Neuron (in vitro differentiated cells): ENCODE measurements at regions not wholly inside any gene's neighbourhood (a gene's known extent, or its start where the extent isn't known, plus 50 kb on each side); places are given as distances from the start of the nearest gene placed in this dataset.

Experiments
- H2AFZ ChIP-seq: one replicate; pipeline ENCODE4 v1.6.1; 2013; ENCODE audit warnings: low read depth, mild to moderate bottlenecking, inconsistent platforms, low read length, moderate library complexity
- H3K27me3 ChIP-seq: one replicate; pipeline ENCODE4 v1.6.1; 2013; ENCODE audit warnings: low read length; ENCODE audit not compliant: insufficient read depth
- H3K36me3 ChIP-seq: one replicate; pipeline ENCODE4 v1.6.1; 2013; ENCODE audit warnings: low read length; ENCODE audit not compliant: insufficient read depth
- H3K4me1 ChIP-seq: one replicate; pipeline ENCODE4 v1.6.1; 2013; ENCODE audit warnings: low read length; ENCODE audit not compliant: insufficient read depth
- H3K4me3 ChIP-seq: 2 replicates; pipeline ENCODE4 v1.5.1; 2013; ENCODE audit warnings: mild to moderate bottlenecking, low read length, moderate library complexity
- H3K9me3 ChIP-seq: one replicate; pipeline ENCODE4 v1.6.1; 2013; ENCODE audit warnings: low read length

DNA sequence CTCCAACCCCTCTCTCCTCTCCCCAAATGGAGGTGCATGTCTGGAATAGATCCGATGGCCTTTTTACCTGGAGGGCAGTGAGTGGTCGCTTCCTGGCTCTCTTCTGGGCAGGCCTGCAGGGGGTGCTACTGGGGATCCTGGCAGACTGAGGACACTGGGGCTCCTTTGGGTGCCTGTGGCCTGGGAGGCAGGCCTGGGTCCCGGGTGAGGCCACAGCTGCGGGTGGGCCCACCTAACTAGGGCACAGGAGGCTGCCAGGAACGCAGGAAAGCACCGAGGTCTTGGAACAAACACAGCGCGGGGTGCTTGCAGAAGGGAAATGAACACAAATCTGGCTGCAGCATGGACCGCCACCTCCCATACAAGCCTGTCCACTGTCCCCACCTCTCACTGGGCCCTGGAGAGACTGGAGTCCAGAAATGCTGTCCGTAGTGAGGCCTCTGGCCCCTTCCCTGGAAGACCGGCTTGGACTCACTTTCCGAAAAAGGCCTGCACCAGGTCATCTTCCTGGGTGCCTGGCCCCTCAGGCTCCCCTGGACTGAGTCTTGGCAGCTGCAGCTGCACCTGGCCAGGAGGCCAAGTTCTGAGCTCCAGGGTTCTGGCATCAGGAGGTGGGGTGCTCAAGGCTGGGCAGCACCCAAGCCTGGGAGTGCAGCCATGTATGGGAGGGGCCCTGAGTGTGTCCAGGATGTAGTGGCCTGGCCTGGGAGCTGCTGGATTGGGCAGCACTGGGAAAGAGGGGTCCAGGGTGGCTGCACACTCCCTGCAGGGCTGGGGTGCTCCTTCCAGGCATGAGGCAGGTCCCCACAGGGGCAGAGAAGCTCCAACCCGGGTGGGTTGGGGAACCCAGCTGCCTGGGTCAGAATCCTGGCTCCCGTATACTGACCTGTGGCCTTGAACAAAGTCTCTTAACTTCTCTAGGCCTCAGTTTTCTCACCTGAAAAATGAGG lies 195.1 kb downstream of the IRF8 start:
- no peaks in the 10 kb centered on the region for H3K4me1 ChIP-seq
- H3K27me3 ChIP-seq = no peaks in the 10 kb centered on the region
- no peak overlapping the region for H3K4me3 ChIP-seq
- H3K9me3 ChIP-seq = no peaks in the 10 kb centered on the region
- no peak overlapping the region for H2AFZ ChIP-seq
- H3K36me3 ChIP-seq = no peaks in the 10 kb centered on the region

DNA sequence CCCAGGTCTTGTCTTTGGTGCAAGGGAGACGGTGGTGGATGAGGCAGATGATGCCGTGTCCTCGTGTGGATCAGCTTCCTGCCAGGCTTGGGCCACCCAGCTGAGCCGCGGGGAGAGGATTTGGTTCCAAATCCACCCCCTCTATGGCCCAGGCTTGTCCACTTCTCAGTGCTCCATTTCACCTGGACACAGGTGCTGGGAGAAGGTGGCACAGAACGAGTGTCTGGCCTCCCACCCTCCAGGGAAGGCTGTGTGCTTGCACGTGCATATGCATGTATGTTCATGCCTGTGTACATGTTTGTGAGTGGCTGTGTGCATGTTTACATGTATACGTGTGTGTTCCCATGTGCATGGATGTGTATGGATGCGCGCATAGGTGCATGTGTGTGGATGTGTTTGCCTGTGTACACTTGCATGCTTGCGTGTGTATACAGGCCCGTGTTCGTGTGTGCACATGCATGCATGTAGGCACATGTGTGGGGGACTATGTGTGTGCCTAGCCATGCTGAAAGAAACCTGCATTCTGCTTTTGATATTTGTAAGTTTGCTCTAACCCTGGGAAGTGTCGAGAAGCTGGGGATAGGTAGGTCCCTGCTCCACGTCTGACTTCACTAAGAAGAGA lies 196.3 kb downstream of the IRF8 start:
- no peak overlapping the region for H3K4me3 ChIP-seq
- no peaks in the 10 kb centered on the region for H3K36me3 ChIP-seq
- no peaks in the 10 kb centered on the region for H3K9me3 ChIP-seq
- no peaks in the 10 kb centered on the region for H3K4me1 ChIP-seq
- no peak overlapping the region for H2AFZ ChIP-seq
- no peaks in the 10 kb centered on the region for H3K27me3 ChIP-seq

DNA sequence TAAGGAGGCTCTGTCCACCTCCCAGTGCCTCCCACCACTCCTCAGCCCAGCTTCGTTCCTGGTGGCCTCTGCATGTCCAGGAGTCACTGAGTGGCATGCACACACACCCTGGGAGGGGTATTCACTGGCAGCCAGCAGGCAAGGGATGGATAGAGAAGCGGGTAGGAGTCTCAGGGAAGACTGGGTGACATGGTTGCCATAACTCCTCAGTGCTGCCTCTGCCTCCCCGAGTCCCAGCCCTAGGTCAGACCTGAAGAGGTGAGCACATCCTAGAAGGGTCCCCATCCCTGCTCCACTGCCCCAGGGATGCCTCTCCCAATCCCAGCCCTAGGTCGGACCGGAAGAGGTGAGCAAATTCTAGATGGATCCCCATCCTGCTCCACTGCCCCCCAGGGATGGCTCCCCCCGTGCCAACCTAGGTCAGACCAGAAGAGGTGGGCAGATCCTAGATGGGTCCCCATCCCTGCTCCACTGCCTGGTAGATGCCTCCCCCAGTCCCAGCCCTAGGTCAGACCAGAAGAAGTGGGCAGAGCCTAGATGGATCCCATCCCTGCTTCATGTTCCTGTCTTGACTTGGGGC lies 197.0 kb downstream of the IRF8 start:
- no peak overlapping the region for H2AFZ ChIP-seq
- no peaks in the 10 kb centered on the region for H3K9me3 ChIP-seq
- H3K36me3 ChIP-seq = no peaks in the 10 kb centered on the region

DNA sequence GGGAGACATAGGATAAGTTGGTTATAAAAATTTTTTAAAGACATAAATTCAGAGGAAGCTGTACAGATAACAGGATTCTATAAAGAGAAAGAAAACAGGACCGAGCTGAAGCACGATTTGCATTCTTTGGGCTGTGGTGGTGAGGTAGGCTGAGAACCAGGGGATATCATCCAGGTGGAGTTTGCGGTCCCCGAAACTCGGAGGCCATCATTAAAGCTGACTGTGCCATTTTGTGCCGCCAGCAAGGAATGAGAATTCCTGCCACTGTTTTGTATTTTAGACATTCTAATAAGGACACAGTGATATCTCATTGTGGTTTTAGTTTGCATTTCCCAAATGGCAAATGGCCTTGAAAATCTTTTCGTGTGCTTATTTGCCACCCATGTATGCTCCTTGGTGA lies 197.9 kb downstream of the IRF8 start:
- H3K9me3 ChIP-seq = no peaks in the 10 kb centered on the region
- H3K4me3 ChIP-seq = no peak overlapping the region
- no peak overlapping the region for H2AFZ ChIP-seq
- no peaks in the 10 kb centered on the region for H3K4me1 ChIP-seq
- no peaks in the 10 kb centered on the region for H3K36me3 ChIP-seq
- H3K27me3 ChIP-seq = peaks cover under 1% of the 10 kb centered on the region

More for the DNA sequence above, 197.0 kb downstream of the IRF8 start:
- no peaks in the 10 kb centered on the region for H3K4me1 ChIP-seq
- H3K27me3 ChIP-seq = no peaks in the 10 kb centered on the region
- H3K4me3 ChIP-seq = no peak overlapping the region

DNA sequence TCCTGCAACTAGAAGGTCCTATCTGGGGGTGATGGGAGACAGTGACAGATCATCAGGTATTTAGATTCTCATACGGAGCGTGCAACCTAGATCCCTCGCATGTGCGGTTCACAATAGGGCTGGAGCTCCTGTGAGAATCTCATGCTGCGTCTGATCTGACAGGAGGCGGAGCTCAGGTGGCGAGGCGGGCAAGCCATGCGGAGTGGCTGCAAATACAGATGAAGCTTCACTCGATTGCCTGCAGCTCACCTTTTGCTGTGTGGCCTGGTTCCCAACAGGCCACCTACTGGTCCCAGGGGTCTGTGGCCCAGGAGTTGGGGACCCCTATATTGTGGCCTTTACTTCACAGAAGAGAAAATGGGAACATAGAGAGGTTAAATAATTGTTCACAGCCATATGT lies 200.4 kb downstream of the IRF8 start:
- Histone ChIP-seq H3K36me3 (no peaks in the 10 kb centered on the region), H3K4me3 (no peak overlapping the region), H3K4me1 (no peaks in the 10 kb centered on the region), H3K9me3 (no peaks in the 10 kb centered on the region), H3K27me3 (peaks cover 2% of the 10 kb centered on the region), H2AFZ (no peak overlapping the region)

DNA sequence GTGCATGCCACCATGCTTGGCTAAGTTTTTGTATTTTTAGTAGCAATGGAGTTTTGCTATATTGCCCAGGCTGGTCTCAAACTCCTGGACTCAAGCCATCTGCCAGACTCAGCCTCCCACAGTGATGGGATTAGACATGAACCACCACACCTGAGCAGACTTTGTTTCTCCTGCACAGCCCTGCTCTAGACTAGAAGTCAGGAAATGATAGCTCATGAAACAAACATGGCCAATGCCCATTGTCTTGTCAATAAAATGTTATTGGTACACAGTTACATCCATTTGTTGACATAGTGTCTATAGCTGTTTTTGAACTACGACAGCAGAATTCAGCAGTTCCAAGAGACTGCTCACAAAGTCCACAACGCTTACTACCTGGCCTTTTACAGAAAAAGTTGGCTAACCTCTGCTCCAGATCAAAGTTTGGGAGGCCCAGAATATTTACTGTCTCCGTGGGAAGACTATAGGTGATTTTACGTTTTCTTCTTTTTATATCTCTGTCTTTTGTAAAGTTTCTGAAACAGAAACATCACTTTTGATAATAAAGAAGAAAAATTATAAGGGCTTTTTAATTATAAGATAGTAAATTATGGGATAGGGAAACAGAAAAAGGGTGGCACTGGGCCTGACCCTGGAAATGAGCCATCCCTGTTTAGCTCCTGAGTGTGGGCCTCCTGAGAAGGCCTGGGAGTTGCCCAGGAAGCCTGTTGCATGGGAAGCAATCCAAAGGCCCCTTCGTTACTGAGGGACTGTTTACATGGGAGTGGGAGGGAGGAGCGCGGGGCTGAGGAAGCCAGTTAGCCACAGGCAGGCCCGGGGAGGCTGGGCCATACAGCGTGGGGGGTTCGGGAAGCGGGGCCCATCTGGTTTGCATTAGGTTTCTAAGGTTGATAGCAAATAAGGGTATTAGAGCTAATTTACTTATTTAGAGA lies 201.5 kb downstream of the IRF8 start:
- no peak overlapping the region for H2AFZ ChIP-seq
- H3K4me3 ChIP-seq = no peak overlapping the region
- H3K36me3 ChIP-seq = no peaks in the 10 kb centered on the region
- H3K4me1 ChIP-seq = no peaks in the 10 kb centered on the region
- peaks cover 2% of the 10 kb centered on the region for H3K27me3 ChIP-seq
- no peaks in the 10 kb centered on the region for H3K9me3 ChIP-seq

DNA sequence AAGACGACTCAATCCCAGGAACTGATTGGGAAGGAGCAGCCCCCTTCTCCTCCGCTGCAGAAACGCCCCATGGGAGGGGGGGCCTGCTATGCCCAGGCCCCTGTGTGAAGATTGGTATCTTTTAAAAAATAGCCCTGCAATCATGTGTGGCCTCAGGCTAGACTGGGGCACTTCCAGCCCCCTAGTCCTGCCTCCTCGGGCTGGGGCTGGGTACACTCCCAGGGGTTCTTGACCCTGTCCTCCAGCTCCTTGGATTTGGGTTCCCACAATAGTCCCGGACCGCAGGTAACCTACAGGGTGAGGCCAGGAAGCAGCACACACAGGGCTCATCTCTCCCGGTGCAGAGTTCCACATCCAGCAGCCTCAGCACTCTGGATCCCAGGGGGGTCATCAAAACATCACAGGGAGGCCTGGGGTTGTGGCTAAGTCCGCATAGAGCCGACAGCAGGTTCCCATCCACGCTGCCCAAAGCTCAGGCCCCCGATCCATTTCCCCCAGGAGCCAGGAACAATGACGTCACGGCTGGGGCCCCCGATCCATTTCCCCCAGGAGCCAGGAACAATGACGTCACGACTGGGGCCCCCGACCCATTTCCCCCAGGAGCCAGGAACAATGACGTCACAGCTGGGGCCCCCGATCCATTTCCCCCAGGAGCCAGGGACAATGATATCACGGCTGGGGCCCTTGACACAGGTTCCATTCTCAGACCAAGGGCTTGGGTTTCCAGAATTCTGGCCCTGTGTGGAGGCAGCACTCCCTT lies 202.4 kb downstream of the IRF8 start:
- Histone ChIP-seq H2AFZ (no peak overlapping the region), H3K9me3 (no peaks in the 10 kb centered on the region)

DNA sequence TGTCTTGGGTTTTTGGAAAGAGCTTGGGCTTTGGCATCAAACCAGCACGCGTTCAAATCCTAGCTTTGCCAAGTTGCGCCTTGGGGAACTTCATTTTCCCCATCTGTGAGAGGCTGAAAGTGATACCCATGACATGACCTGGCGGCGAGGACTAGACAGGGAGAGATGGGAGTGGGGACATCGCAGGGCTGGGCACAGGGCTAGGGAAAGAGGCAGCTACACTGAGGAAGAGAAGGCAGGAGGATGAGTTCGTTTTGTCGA lies 202.9 kb downstream of the IRF8 start:
- Histone ChIP-seq H3K4me1 (no peaks in the 10 kb centered on the region), H3K36me3 (no peaks in the 10 kb centered on the region), H3K4me3 (no peak overlapping the region), H3K27me3 (peaks cover 2% of the 10 kb centered on the region), H2AFZ (no peak overlapping the region), H3K9me3 (no peaks in the 10 kb centered on the region)

More for the DNA sequence above, 202.4 kb downstream of the IRF8 start:
- H3K27me3 ChIP-seq = peaks cover 2% of the 10 kb centered on the region
- no peaks in the 10 kb centered on the region for H3K36me3 ChIP-seq
- no peaks in the 10 kb centered on the region for H3K4me1 ChIP-seq
- H3K4me3 ChIP-seq = no peak overlapping the region

DNA sequence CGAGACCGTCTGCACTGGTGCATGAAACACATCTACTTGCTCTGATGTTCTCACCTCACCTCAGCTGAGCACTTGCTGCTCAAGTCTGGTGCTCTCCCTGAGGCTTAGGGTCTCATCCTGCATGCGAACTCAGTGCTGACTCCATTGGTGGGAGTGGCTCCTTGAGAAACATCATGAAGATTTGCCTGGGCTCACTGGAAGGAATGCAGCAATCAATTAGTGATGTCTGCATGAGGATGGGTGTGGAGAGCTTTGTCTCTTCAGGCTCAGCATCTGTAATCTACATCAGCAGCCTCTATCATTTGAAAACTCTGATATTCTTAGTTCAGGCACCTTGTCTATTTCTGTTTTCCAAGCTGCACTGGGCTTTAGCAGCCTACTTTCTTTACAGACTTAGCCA lies 204.4 kb downstream of the IRF8 start:
- H3K36me3 ChIP-seq = no peaks in the 10 kb centered on the region
- H3K4me3 ChIP-seq = no peak overlapping the region
- H3K4me1 ChIP-seq = no peaks in the 10 kb centered on the region
- H3K9me3 ChIP-seq = no peaks in the 10 kb centered on the region
- peaks cover 2% of the 10 kb centered on the region for H3K27me3 ChIP-seq
- no peak overlapping the region for H2AFZ ChIP-seq

DNA sequence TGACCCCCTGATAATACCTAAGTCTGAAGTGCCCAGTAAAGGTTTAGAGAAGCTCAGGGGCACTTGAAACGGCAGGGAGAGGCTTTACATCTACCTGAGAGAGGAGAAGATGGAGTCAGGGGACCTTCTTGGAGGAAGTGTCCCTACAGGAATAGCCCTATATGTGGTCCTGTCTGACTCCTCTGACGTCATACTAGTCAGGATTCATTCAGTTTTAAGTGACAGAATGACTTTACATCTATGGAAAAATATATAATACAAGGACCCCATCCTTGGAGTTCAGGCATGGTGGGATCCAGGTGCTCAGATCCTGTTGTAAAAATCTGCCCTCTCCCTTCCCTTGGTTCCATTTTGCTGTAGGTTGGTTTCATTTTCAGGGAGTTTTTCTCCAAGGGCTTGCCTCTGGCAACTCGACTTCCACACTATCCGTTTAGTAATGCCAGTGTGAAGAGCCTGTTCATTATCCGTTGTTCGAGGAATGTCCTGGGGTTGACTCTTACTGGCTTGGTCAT lies 205.6 kb downstream of the IRF8 start:
- Histone ChIP-seq H3K4me3 (no peak overlapping the region), H2AFZ (no peak overlapping the region), H3K4me1 (no peaks in the 10 kb centered on the region), H3K27me3 (peaks cover 2% of the 10 kb centered on the region), H3K36me3 (no peaks in the 10 kb centered on the region), H3K9me3 (no peaks in the 10 kb centered on the region)

DNA sequence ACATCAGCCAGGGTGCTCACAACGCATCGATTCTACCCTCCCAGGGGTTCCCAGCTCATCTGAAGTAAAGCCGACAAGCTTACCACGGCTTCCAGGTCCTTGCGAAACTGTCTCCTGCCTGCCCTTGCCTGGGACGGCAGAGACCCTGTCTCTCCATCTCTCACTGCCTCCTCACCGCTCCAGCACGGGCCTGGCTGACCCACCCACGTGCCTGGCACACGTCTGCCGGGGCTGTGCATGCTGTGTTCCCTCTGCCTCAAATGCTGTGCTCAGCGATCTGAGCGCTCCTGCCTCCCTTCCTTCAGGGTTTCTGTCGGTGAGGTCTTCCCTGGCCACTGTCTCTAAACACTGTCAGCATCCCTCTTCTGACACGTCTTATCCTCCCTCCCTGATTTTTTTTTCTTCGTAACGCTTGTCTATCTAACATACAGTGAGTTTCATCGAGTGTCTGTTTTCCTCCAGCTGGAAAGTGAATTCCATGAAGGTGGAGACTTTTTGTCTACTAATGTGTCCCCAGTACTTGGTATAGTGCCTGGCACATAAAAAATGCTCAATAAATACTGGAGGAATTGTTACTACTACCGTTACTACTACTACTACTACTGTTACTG lies 208.4 kb downstream of the IRF8 start:
- Histone ChIP-seq H3K27me3 (no peaks in the 10 kb centered on the region), H3K4me1 (no peaks in the 10 kb centered on the region), H3K36me3 (no peaks in the 10 kb centered on the region), H3K9me3 (no peaks in the 10 kb centered on the region), H2AFZ (no peak overlapping the region), H3K4me3 (no peak overlapping the region)

DNA sequence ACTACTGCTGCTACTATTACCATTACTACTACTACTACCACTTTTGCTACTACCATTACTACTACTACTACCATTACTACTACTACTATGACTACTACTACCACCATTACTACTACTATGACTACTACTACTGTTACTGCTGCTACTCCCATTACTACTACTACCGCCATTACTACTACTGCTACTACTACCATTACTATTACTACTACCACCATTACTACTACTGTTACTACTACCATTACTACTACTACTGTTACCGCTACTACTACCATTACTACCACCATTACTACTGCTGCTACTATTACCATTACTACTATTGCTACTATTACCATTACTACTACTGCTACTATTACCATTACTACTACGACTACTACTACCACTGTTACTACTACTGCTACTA lies 209.1 kb downstream of the IRF8 start:
- Histone ChIP-seq H2AFZ (no peak overlapping the region), H3K27me3 (no peaks in the 10 kb centered on the region), H3K36me3 (no peaks in the 10 kb centered on the region), H3K9me3 (no peaks in the 10 kb centered on the region), H3K4me3 (no peak overlapping the region), H3K4me1 (no peaks in the 10 kb centered on the region)
